Panc1 (cell line): ENCODE measurements at regions not wholly inside any gene's neighbourhood (a gene's known extent, or its start where the extent isn't known, plus 50 kb on each side); places are given as distances from the start of the nearest gene placed in this dataset.

Experiments used
- ATAC-seq: fragments of 200-7000 bp; cut with Tn5 transposase; 2 replicates; pipeline ENCODE4 v1.9.1; 2020; ENCODE audit warnings: mild to moderate bottlenecking, moderate library complexity
- BruUV-seq: library from RNA; stranded (reverse); fragments of 400-500 nt; replicated peaks from 2 replicates; lab custom pipeline; 2021; lab: Mats Ljungman, UMichigan
- CTCF ChIA-PET: fragments of 300-600 bp; sonication (Branson Sonifier 250); formaldehyde crosslinking; loops from one replicate; lab custom pipeline; 2022; ENCODE audit warnings: antibody characterized with exemption; lab: Charles Lee
- POLR2A ChIA-PET: fragments of 300-600 bp; sonication (Branson Sonifier 250); formaldehyde crosslinking; loops from one replicate; lab custom pipeline; 2022; ENCODE audit warnings: antibody characterized with exemption; lab: Charles Lee
- DNase-seq: peaks from one replicate; pipeline ENCODE4 v3.0.0-alpha.2; 2010; ENCODE audit warnings: low read depth, low spot score
- H3K27ac ChIP-seq: 2 replicates; pipeline ENCODE4 v1.5.1; 2011; ENCODE audit warnings: mild to moderate bottlenecking, low read length, inconsistent platforms
- H3K27me3 ChIP-seq: fragments of 200-500 bp; sonication (Bioruptor generic); 2 replicates; pipeline ENCODE4 v1.6.0; 2014; ENCODE audit warnings: low read length, inconsistent platforms; ENCODE audit not compliant: control insufficient read depth, insufficient read depth
- H3K36me3 ChIP-seq: fragments of 200-500 bp; sonication (Bioruptor generic); 2 replicates; pipeline ENCODE4 v1.5.1; 2014; ENCODE audit warnings: inconsistent platforms, mild to moderate bottlenecking, low read length, moderate library complexity; ENCODE audit not compliant: control insufficient read depth, insufficient read depth
- H3K4me1 ChIP-seq: 2 replicates; pipeline ENCODE4 v1.5.1; 2011; ENCODE audit warnings: inconsistent platforms, mild to moderate bottlenecking, low read length, moderate library complexity; ENCODE audit not compliant: control insufficient read depth, insufficient read depth
- H3K4me3 ChIP-seq, 2 experiments: 2 replicates each; pipeline ENCODE4 v1.5.1; 2011 to 2012; ENCODE audit warnings: low read depth in 2 of 2, low read length in 2 of 2, mild to moderate bottlenecking in 2 of 2, inconsistent platforms in 1 of 2, moderate library complexity in 1 of 2
- H3K9me3 ChIP-seq: fragments of 200-500 bp; sonication (Bioruptor generic); 2 replicates; pipeline ENCODE4 v1.5.1; 2014; ENCODE audit warnings: low read depth, mild to moderate bottlenecking, inconsistent platforms, low read length, moderate library complexity; ENCODE audit not compliant: control insufficient read depth, insufficient read depth
- POLR2AphosphoS5 ChIP-seq: IDR thresholded peaks from 2 replicates; pipeline ENCODE4 v1.6.1; 2012; ENCODE audit warnings: mild to moderate bottlenecking, low read depth, low read length, moderate library complexity
- SIN3A ChIP-seq: IDR thresholded peaks from 2 replicates; pipeline ENCODE4 v1.6.1; 2012; ENCODE audit warnings: low read depth, mild to moderate bottlenecking, low read length, moderate library complexity, borderline replicate concordance; ENCODE audit not compliant: insufficient read depth
- TCF7L2 ChIP-seq: IDR thresholded peaks from 2 replicates; pipeline ENCODE4 v1.6.1; 2011; ENCODE audit warnings: mild to moderate bottlenecking, low read depth, low read length, inconsistent platforms
- in situ Hi-C: cut with HindIII; loops from 2 replicates; pipeline ENCODE4 v1.10.0; 2016; ENCODE audit warnings: low sequenced_read_pairs, low pct_unique_long_range_greater_than_20kb
- intact Hi-C: fragments of 100-400 bp; cut with micrococcal nuclease; formaldehyde crosslinking; loops from one replicate; pipeline ENCODE4 v1.10.0; 2022; ENCODE audit not compliant: unreplicated experiment
- TF ChIP-seq, protein P1 (sequence below), 2 experiments: IDR thresholded peaks; 2 replicates each; pipeline ENCODE4 v1.6.1; 2011 to 2012; ENCODE audit warnings: low read depth in 2 of 2, control low read depth in 1 of 2, low read length in 1 of 2, mild to moderate bottlenecking in 1 of 2, moderate library complexity in 1 of 2; ENCODE audit not compliant: insufficient read depth in 1 of 2
- TF ChIP-seq, protein P2 (sequence below): fragments of 450-650 bp; IDR thresholded peaks from 2 replicates; pipeline ENCODE4 v1.5.1; 2017; ENCODE audit warnings: mild to moderate bottlenecking

DNA sequence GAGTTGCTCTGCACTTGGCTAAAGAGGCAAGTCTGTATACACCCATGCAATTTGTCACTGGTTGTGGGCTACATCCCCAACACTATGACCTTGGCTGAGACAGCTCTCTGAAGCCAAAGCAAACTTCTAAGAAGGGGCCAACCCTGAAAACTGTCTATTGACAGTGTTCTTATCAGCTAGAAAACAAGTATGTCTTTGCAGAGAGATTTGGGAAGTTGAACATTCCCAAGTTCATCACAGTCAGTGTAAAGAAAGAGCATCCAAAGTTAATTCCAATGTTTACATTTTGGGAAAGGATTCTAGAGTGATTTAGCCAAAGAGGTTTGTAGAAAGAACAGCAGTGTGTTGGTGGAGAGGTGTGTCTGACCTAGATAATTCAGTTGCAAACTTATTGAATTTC is 711.1 kb upstream of the CHD1 start:
- no peak overlapping the region for H3K4me3 ChIP-seq
- no peaks in the 10 kb centered on the region for H3K36me3 ChIP-seq
- in situ Hi-C loops, result no loop called here
- intact Hi-C loops, result no loop called here
- no TSS peak for BruUV-seq
- no peak for DNase-seq
- ATAC-seq, result no peak
- ChIA-PET POLR2A (no interaction called here), CTCF (no interaction called here)
- H3K4me1 ChIP-seq, result no peaks in the 10 kb centered on the region
- H3K27ac ChIP-seq, result no peak overlapping the region
- TF ChIP-seq SIN3A (no peak), POLR2AphosphoS5 (no peak), TCF7L2 (no peak)
- TF ChIP-seq, protein P1, sequence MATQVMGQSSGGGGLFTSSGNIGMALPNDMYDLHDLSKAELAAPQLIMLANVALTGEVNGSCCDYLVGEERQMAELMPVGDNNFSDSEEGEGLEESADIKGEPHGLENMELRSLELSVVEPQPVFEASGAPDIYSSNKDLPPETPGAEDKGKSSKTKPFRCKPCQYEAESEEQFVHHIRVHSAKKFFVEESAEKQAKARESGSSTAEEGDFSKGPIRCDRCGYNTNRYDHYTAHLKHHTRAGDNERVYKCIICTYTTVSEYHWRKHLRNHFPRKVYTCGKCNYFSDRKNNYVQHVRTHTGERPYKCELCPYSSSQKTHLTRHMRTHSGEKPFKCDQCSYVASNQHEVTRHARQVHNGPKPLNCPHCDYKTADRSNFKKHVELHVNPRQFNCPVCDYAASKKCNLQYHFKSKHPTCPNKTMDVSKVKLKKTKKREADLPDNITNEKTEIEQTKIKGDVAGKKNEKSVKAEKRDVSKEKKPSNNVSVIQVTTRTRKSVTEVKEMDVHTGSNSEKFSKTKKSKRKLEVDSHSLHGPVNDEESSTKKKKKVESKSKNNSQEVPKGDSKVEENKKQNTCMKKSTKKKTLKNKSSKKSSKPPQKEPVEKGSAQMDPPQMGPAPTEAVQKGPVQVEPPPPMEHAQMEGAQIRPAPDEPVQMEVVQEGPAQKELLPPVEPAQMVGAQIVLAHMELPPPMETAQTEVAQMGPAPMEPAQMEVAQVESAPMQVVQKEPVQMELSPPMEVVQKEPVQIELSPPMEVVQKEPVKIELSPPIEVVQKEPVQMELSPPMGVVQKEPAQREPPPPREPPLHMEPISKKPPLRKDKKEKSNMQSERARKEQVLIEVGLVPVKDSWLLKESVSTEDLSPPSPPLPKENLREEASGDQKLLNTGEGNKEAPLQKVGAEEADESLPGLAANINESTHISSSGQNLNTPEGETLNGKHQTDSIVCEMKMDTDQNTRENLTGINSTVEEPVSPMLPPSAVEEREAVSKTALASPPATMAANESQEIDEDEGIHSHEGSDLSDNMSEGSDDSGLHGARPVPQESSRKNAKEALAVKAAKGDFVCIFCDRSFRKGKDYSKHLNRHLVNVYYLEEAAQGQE (IDR thresholded peaks at IDR 0.05; ENCODE audit: insufficient read depth in 1 of 2, low read depth in 2 of 2, low read length in 1 of 2), result no peak
- TF ChIP-seq, protein P2, sequence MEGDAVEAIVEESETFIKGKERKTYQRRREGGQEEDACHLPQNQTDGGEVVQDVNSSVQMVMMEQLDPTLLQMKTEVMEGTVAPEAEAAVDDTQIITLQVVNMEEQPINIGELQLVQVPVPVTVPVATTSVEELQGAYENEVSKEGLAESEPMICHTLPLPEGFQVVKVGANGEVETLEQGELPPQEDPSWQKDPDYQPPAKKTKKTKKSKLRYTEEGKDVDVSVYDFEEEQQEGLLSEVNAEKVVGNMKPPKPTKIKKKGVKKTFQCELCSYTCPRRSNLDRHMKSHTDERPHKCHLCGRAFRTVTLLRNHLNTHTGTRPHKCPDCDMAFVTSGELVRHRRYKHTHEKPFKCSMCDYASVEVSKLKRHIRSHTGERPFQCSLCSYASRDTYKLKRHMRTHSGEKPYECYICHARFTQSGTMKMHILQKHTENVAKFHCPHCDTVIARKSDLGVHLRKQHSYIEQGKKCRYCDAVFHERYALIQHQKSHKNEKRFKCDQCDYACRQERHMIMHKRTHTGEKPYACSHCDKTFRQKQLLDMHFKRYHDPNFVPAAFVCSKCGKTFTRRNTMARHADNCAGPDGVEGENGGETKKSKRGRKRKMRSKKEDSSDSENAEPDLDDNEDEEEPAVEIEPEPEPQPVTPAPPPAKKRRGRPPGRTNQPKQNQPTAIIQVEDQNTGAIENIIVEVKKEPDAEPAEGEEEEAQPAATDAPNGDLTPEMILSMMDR, result no peak
- no peaks in the 10 kb centered on the region for H3K9me3 ChIP-seq
- no peaks in the 10 kb centered on the region for H3K27me3 ChIP-seq

DNA sequence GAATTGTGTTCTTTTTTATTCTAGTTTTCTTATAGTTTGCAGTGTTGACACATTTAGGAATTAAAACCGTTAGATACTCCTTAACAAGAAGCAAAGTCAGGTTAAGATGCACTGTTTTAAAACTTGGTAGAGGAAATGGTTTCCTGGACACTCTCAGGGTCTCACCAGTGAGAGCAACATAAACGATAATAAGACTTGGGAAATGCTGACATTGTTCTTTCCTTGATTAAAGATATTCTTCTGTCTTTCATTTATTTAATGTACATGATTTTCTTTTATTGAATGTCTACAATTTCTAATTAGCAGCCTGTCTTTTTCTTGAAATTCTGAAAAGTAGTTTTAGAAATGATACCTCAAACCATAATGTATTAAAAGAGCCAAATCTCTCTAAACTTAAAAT is 707.9 kb upstream of the CHD1 start:
- CTCF ChIA-PET, result no interaction called here
- POLR2A ChIA-PET, result no interaction called here
- H3K4me1 ChIP-seq, result no peaks in the 10 kb centered on the region
- ATAC-seq (no peak), DNase-seq (no peak)
- H3K27ac ChIP-seq, result no peak overlapping the region
- no peaks in the 10 kb centered on the region for H3K9me3 ChIP-seq
- no peaks in the 10 kb centered on the region for H3K36me3 ChIP-seq
- no TSS peak for BruUV-seq
- no peak overlapping the region for H3K4me3 ChIP-seq
- TF ChIP-seq, protein P2, result no peak
- no peak for TF ChIP-seq SIN3A
- TF ChIP-seq, protein P1 (IDR thresholded peaks at IDR 0.05; ENCODE audit: insufficient read depth in 1 of 2, low read depth in 2 of 2, low read length in 1 of 2), result no peak
- TF ChIP-seq TCF7L2, result no peak
- TF ChIP-seq POLR2AphosphoS5, result no peak
- intact Hi-C loops (no loop called here), in situ Hi-C loops (no loop called here)
- H3K27me3 ChIP-seq, result no peaks in the 10 kb centered on the region
